ENCODE measurements at regions not wholly inside any gene's neighbourhood (a gene's known extent, or its start where the extent isn't known, plus 50 kb on each side); places are given as distances from the start of the nearest gene placed in this dataset.

DNA sequence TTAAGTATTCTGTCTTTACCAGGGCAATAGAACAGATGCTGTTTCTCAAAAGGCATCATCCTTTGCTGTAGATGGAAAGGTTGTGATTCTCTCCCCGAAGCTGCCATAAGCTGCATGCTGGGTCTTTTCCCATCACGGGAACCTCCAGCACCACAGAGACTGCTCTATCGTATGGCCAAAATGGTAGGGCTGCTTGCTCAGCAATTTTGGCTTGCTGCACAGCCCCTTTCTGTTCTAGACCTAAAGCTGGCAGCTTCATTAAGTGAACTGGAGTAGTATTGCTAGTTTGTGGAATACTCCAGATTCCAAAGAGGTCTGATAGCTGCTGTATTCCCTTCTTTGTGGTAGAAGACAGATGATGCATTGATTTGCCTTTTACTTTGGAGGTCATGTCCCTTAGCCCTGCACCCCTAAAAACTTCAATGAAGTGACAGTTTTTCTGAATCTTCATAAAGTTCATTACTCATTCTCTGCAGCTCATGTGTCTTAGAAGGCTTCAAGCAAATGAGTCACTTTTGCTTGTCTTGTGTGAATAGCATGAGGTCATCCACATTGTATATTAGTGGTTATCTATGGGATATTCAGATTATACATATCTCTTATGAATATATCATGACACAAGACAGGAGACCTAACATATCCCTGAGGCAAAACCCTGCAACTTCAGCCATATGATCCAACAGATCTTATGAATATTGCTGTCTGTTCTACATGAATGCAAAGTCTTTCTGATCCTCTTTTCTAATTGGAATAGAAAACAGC is 245.3 kb downstream of the FAM76B start:
- no peak for TF ChIP-seq CTCF (IDR thresholded peaks at IDR 0.05; ENCODE audit: low read depth, low read length)
- no peak for DNase-seq (ENCODE audit: extremely low read depth, low read depth)

GRCh38 chr11:95542868-95543551 is 246.6 kb downstream of the FAM76B start:
- no peak for DNase-seq (ENCODE audit: extremely low read depth, low read depth)
- TF ChIP-seq CTCF (IDR thresholded peaks at IDR 0.05; ENCODE audit: low read depth, low read length) = no peak

- no peak for TF ChIP-seq CTCF (IDR thresholded peaks at IDR 0.05; ENCODE audit: low read depth, low read length)
- DNase-seq (ENCODE audit: extremely low read depth, low read depth) = no peak
Measured at GRCh38 chr11:95541715-95542114, 247.9 kb downstream of the FAM76B start.

DNA sequence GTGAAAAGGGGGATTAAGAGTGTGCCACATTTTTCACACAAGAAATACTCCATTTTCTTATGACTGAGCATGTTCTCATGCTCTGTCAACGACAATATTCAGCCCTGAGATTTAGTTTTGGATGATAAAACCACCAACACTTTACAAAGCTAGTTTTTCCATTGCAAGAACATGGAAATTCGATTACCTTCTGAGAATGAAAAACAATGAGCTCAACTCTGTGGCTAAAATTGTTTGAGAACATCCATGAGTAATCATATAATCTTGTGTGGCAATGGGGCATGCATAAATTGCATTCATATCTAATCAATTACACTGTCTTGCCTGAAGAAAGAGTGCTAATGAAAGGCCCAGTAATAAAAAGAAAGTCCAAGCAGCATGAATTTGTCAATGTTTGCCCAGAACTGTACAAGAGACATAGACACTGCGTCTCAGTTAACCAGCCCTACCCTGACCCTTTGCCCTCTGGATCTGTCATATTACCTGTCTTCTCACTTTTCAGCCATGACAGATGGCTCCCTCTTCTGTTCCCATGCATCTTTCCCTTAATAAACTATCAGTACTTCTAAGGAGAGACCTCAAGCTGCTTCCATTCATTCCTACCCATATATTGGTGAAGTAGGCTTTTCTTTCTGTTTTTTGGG is 253.4 kb downstream of the FAM76B start:
- DNase-seq (ENCODE audit: extremely low read depth, low read depth) = no peak
- no peak for TF ChIP-seq CTCF (IDR thresholded peaks at IDR 0.05; ENCODE audit: low read depth, low read length)

- no peak for DNase-seq (ENCODE audit: extremely low read depth, low read depth)
- no peak for TF ChIP-seq CTCF (IDR thresholded peaks at IDR 0.05; ENCODE audit: low read depth, low read length)
Measured at GRCh38 chr11:95534809-95535208, 254.8 kb downstream of the FAM76B start.

- no peak for DNase-seq (ENCODE audit: extremely low read depth, low read depth)
- TF ChIP-seq CTCF (IDR thresholded peaks at IDR 0.05; ENCODE audit: low read depth, low read length) = no peak
Measured at GRCh38 chr11:95534226-95534625, 255.4 kb downstream of the FAM76B start.

DNA sequence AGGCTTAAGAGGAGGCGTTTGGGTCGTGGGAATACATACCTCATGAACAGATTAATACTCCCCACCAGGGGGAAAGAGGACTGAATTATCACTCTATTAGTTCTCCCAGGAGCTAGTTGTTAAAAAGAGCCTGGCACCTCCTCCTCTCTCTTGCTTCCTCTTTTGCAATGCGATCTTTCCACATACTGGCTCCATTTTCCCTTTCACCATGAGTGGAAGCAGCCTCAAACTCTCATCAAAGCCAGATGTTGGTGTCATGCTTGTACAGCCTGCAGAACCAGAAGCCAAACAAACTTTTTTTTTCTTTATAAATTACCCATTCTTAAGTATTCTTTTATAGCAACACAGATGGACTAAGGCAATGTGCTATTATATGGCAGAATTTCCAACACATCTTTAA is 258.5 kb downstream of the FAM76B start:
- peak; percentile 71 for DNase-seq (ENCODE audit: extremely low read depth, low read depth)

More for the DNA sequence above, 258.5 kb downstream of the FAM76B start:
- no peak for TF ChIP-seq CTCF (IDR thresholded peaks at IDR 0.05; ENCODE audit: low read depth, low read length)

All from AG09319 (cell line).